ENCODE measurements at regions not wholly inside any gene's neighbourhood (a gene's known extent, or its start where the extent isn't known, plus 50 kb on each side); places are given as distances from the start of the nearest gene placed in this dataset.
"Not testable (repeated sequence)": the region's sequence is repeated elsewhere in the genome, so short reads cannot be mapped to it uniquely, and the experiment has no call there.

- DNase-seq: no peak
Observed at GRCh38 chr13:55069746-55070145, 2041.1 kb downstream of the OLFM4 start.

- no peak for DNase-seq
Observed at GRCh38 chr13:55073000-55073399, 2044.4 kb downstream of the OLFM4 start.

- DNase-seq: no peak
Observed at GRCh38 chr13:55084630-55085029, 2056.0 kb downstream of the OLFM4 start.

- DNase-seq: no peak
Observed at GRCh38 chr13:55087085-55087484, 2053.6 kb upstream of the PRR20A start.

GRCh38 chr13:55090612-55091011 lies 2050.1 kb upstream of the PRR20A start:
- no peak for DNase-seq

GRCh38 chr13:55091172-55091571 lies 2049.5 kb upstream of the PRR20A start:
- no peak for DNase-seq

GRCh38 chr13:55106509-55106908 lies 2034.2 kb upstream of the PRR20A start:
- DNase-seq: no peak

GRCh38 chr13:55120631-55121030 lies 2020.1 kb upstream of the PRR20A start:
- no peak for DNase-seq

- no peak for DNase-seq
Observed at GRCh38 chr13:55155046-55155445, 1985.7 kb upstream of the PRR20A start.

GRCh38 chr13:55159765-55160164 lies 1981.0 kb upstream of the PRR20A start:
- no peak for DNase-seq

- DNase-seq: peak; percentile 60 to 77
Observed at GRCh38 chr13:55160867-55161266, 1979.9 kb upstream of the PRR20A start.

GRCh38 chr13:55178582-55178981 lies 1962.1 kb upstream of the PRR20A start:
- not testable (repeated sequence) for DNase-seq

- DNase-seq: no peak
Observed at GRCh38 chr13:55190996-55191395, 1949.7 kb upstream of the PRR20A start.

- no peak for DNase-seq
Observed at GRCh38 chr13:55199134-55199533, 1941.6 kb upstream of the PRR20A start.

GRCh38 chr13:55214841-55215345 lies 1925.8 kb upstream of the PRR20A start:
- DNase-seq: no peak

- no peak for DNase-seq
Observed at GRCh38 chr13:55219538-55219937, 1921.2 kb upstream of the PRR20A start.

- no peak for DNase-seq
Observed at GRCh38 chr13:55229906-55230569, 1910.7 kb upstream of the PRR20A start.

GRCh38 chr13:55230570-55230908 lies 1910.2 kb upstream of the PRR20A start:
- no peak for DNase-seq

- DNase-seq: no peak
Observed at GRCh38 chr13:55234311-55234710, 1906.4 kb upstream of the PRR20A start.

- DNase-seq: peak; percentile 5 to 10
Observed at GRCh38 chr13:55245005-55245644, 1895.6 kb upstream of the PRR20A start.

- no peak for DNase-seq
Observed at GRCh38 chr13:55255236-55255635, 1885.5 kb upstream of the PRR20A start.

GRCh38 chr13:55263045-55263444 lies 1877.7 kb upstream of the PRR20A start:
- DNase-seq: no peak

GRCh38 chr13:55266644-55267043 lies 1874.1 kb upstream of the PRR20A start:
- no peak for DNase-seq

GRCh38 chr13:55298201-55298600 lies 1842.5 kb upstream of the PRR20A start:
- no peak for DNase-seq

GRCh38 chr13:55302568-55302967 lies 1838.2 kb upstream of the PRR20A start:
- DNase-seq: no peak
